Stimulated activated naive B cell treated with anti-CD40 and anti-IgM and Interleukin-4, amounts not matched to agents 10 μg/mL and 1 μg/mL and 100 μg/mL, for 72 hours (primary cell): ENCODE measurements at regions not wholly inside any gene's neighbourhood (a gene's known extent, or its start where the extent isn't known, plus 50 kb on each side); places are given as distances from the start of the nearest gene placed in this dataset.
"Not testable (repeated sequence)": the region's sequence is repeated elsewhere in the genome, so short reads cannot be mapped to it uniquely, and the experiment has no call there.

Experiments
- ATAC-seq, 2 donors: fragments of 150-1000 bp; cut with Tn5 transposase; replicated peaks; 2 replicates each; pipeline ENCODE4 v1.10.0; 2021; ENCODE audit warnings: moderate library complexity in 1 of 2
- DNase-seq: peaks from one replicate; pipeline ENCODE4 v3.0.0; 2021
- H3K27ac Mint-ChIP-seq: one replicate; pipeline ENCODE4 v1.8.0; 2022; ENCODE audit warnings: mild to moderate bottlenecking, mixed read lengths
- H3K27me3 Mint-ChIP-seq, 2 donors: one replicate each; pipeline ENCODE4 v1.8.0; 2022; ENCODE audit warnings: mixed read lengths in 2 of 2
- H3K36me3 Mint-ChIP-seq, 2 donors: one replicate each; pipeline ENCODE4 v1.8.0; 2022; ENCODE audit warnings: mixed read lengths in 2 of 2, mild to moderate bottlenecking in 1 of 2
- H3K4me1 Mint-ChIP-seq, 2 donors: one replicate each; pipeline ENCODE4 v1.8.0; 2022; ENCODE audit warnings: mixed read lengths in 2 of 2, mild to moderate bottlenecking in 1 of 2
- H3K4me3 Mint-ChIP-seq, 2 donors: one replicate each; pipeline ENCODE4 v1.8.0; 2022; ENCODE audit warnings: mild to moderate bottlenecking in 2 of 2, mixed read lengths in 2 of 2, moderate library complexity in 1 of 2
- H3K9me3 Mint-ChIP-seq, 2 donors: one replicate each; pipeline ENCODE4 v1.8.0; 2022; ENCODE audit warnings: mixed read lengths in 2 of 2, mild to moderate bottlenecking in 1 of 2

DNA sequence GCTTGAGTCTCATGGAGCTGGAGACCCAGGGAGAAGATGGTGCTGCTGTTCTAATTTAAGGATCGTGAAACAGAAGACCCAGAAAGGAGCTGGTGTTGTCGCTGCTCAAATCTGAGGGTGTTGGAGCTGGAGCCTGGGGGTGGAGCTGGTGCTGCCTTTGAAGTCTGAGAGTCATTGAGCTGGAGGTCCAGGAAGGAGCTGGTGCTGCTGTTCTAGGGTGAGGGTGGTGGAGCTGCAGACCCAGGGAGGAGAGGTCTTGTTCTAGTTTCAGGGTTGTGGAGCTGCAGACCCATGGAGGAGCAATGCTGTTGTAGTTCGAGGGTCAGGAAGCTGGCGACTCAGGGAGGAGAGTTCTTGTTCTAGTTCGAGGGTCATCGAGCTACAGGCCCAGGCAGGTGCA, 84.1 kb upstream of the ZNF479 start:
- Mint-ChIP-seq H3K27me3 (no peaks in the 10 kb centered on the region), H3K4me3 (no peak overlapping the region), H3K27ac (no peak overlapping the region), H3K36me3 (peaks cover 12 to 16% of the 10 kb centered on the region in 2 donors), H3K9me3 (peaks cover 54 to 55% of the 10 kb centered on the region in 2 donors), H3K4me1 (no peaks in the 10 kb centered on the region)
- no peak for ATAC-seq
- DNase-seq, result no peak

DNA sequence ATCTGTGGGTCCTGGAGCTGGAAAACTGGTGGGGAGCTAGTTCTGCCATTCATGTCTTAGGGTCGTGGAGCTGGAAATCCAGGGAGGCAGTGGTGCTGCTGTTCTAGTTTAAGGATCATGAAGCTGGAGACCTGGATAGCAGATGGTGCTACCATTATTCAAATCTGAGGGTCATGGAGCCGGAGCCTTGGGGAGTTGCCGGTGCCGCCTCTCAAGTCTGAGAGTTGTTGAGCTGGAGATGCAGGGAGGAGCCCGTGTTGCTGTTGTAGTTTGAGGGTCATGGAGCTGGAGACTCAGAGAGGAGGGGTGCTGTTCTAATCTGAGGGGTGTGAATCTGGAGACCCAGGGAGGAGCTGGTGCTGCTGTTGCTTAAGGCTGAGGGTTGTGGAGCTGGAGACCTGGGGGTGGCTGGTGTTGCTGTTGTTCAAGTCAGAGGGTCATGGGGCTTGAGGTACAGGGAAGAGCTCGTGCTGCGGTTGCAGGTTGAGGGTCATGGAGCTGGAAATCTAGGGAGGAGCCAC, 86.0 kb upstream of the ZNF479 start:
- H3K4me3 Mint-ChIP-seq, result no peak overlapping the region
- H3K9me3 Mint-ChIP-seq, result peaks cover 55 to 60% of the 10 kb centered on the region in 2 donors
- H3K27ac Mint-ChIP-seq, result no peak overlapping the region
- no peaks in the 10 kb centered on the region for H3K27me3 Mint-ChIP-seq
- DNase-seq, result no peak
- H3K36me3 Mint-ChIP-seq, result peaks cover 12 to 16% of the 10 kb centered on the region in 2 donors
- no peak for ATAC-seq
- H3K4me1 Mint-ChIP-seq, result no peaks in the 10 kb centered on the region

DNA sequence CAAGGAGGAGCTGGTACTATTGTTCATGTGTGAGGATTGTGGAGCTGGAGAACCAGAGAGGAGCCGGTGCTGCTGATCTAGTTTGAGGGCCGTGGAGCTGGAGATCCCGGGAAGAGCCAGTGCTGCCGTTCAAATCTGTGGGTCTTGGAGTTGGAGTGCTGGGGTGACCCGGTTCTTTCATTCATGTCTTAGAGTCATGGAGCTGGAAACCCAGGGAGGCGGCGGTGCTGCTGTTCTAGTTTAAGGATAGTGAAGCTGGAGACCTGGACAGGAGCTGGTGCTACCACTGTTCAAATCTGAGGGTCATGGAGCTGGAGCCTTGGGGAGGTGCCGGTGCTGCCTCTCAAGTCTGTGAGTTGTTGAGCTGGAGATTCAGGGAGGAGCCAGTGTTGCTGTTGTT, 88.5 kb upstream of the ZNF479 start:
- DNase-seq (no peak), ATAC-seq (no peak)
- H3K27me3 Mint-ChIP-seq, result no peaks in the 10 kb centered on the region
- peaks cover 12 to 17% of the 10 kb centered on the region in 2 donors for H3K36me3 Mint-ChIP-seq
- peaks cover 54 to 57% of the 10 kb centered on the region in 2 donors for H3K9me3 Mint-ChIP-seq
- no peak overlapping the region for H3K27ac Mint-ChIP-seq
- H3K4me3 Mint-ChIP-seq, result no peak overlapping the region
- no peaks in the 10 kb centered on the region for H3K4me1 Mint-ChIP-seq

DNA sequence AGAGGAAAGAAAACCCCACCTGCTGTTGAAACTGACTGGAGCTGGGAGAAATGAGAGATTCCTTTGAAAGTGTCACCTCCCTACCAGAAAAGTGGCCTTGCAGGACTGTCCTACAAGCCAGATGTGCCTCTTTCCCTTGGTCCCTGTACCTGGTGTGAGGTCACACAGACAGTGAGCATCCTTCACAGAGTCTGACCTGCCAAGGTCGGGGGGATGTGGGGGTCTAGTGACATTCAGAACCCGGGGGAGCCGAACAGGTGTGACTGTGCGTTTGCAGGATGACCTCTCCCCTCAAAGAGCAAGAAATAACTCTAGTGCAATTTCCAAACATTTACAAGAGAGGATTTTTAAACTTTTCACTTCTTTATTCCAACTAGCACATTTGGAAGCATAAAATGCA, 93.4 kb upstream of the ZNF479 start:
- H3K36me3 Mint-ChIP-seq, result peaks cover 0 to 2% of the 10 kb centered on the region in 2 donors
- no peaks in the 10 kb centered on the region for H3K4me1 Mint-ChIP-seq
- no peaks in the 10 kb centered on the region for H3K27me3 Mint-ChIP-seq
- no peak for ATAC-seq
- DNase-seq, result no peak
- H3K9me3 Mint-ChIP-seq, result peaks cover 25 to 33% of the 10 kb centered on the region in 2 donors
- H3K27ac Mint-ChIP-seq, result no peak overlapping the region
- H3K4me3 Mint-ChIP-seq, result no peak overlapping the region

DNA sequence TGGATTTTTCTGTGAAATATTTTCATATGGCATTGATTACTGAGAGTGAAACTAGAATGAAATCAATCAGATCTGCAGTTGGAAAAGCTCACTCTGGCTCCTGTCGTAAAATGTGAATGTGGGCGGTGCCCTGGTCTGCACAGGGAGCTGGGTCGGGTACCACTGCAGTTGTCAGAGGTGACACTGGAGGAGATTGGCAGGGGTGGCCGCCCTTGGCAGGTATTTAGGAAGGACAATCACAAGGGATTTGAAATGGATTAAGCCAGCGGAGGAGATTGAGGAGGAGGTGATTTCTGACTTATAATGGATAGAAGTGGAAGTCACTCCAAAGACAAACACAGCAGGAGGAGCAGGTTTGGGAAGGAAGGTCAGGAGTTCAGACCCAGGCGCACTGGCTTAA, 109.0 kb upstream of the ZNF479 start:
- DNase-seq, H3K27ac Mint-ChIP-seq, ATAC-seq, H3K4me3 Mint-ChIP-seq, H3K36me3 Mint-ChIP-seq, H3K27me3 Mint-ChIP-seq, H3K4me1 Mint-ChIP-seq: not testable (repeated sequence)
- H3K9me3 Mint-ChIP-seq, result peaks cover 36 to 41% of the 10 kb centered on the region in 2 donors

DNA sequence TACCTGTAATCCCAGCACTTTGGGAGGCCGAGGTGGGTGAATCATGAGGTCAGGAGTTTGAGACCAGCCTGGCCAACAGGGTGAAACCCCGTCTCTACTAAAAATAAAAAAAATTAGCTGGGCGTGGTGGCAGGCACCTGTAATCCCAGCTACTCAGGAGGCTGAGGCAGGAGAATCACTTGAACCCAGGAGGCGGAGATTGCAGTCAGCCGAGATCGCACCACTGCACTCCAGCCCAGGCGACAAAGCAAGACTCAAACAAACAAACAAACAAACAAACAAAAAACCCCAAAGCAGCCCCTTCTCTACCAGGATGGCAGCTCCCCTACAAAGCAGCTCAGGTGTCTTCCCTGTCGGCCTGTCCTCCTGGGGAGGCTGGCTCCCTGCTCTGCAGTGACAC, 111.3 kb upstream of the ZNF479 start:
- H3K27ac Mint-ChIP-seq, H3K4me1 Mint-ChIP-seq, H3K27me3 Mint-ChIP-seq, H3K36me3 Mint-ChIP-seq, H3K4me3 Mint-ChIP-seq, DNase-seq, ATAC-seq: not testable (repeated sequence)
- peaks cover 38 to 45% of the 10 kb centered on the region in 2 donors for H3K9me3 Mint-ChIP-seq

DNA sequence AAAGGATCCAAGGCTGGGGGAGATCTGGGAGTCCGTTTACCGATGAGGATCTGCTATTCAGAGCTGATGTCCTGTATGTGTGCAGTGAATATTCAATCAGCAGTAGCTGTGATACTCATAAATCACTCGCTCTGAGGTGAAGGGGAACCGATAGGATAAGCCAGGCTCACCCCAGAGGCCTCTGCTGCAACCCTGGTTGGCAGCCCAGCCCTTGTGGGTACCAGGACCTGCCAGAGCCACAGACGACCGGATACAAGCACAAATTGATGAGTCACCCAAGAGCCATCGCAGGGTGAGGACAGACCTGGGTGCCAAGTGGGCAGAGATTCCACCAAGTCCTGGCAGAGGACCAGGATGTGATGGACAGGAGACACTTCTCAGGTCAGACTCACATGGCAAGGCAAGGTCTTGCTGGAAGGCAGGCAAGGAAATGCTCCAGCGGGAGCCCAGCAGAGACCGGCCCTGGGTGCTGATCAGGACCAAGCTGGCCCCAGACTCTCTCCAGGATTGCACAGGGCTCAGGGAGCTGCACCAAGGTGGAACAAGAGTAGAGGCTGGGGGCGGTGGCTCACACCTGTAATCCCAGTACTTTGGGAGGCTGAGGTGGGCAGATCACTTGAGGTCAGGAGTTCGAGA, 112.2 kb upstream of the ZNF479 start:
- H3K36me3 Mint-ChIP-seq, ATAC-seq, DNase-seq, H3K4me3 Mint-ChIP-seq, H3K27ac Mint-ChIP-seq, H3K27me3 Mint-ChIP-seq, H3K4me1 Mint-ChIP-seq: not testable (repeated sequence)
- H3K9me3 Mint-ChIP-seq, result peaks cover 36 to 41% of the 10 kb centered on the region in 2 donors

DNA sequence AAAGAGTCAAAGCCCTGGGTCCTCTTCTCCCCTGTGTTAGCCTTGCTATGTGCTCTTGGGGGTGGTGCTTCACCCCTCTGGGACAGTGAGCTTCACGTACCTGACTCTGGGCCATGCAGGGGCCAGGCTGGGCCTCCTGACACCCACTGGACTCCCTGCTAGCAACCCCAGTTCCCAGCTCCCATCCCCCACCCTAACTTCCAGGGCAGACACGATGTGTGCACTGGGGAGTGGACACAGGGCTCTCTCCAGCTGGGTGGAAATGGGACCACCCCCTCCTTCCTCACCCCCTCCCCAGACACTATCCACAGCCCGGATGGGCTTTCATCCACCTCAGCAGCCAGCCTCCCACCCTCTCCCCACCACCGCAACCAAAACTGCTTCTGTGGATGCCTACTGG, 113.0 kb upstream of the ZNF479 start:
- Mint-ChIP-seq H3K36me3 (peaks cover 6 to 7% of the 10 kb centered on the region in 2 donors), H3K9me3 (peaks cover 36 to 41% of the 10 kb centered on the region in 2 donors)

DNA sequence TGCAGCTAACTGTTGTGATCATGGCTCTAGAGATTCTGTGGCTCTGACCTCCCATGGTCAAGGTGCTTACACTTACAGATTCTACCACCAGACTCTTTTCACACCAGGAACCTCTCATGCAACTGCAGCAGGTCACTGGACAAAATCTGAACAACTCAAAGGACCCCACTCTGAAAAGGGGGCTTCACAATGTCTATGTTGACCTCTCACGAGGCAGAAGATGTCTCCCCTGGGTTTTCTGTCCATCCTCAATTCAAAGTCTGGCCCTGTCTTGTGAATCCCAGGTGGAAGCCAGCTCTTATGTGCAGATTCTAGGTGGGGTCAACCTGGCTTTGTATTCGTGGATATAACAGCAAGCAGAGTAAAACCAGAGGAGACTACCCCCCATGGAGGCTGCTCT, 118.6 kb upstream of the ZNF479 start:
- peaks cover 20 to 22% of the 10 kb centered on the region in 2 donors for H3K9me3 Mint-ChIP-seq
- no peak overlapping the region for H3K27ac Mint-ChIP-seq
- peaks cover 3% of the 10 kb centered on the region in 2 donors for H3K36me3 Mint-ChIP-seq
- no peak overlapping the region for H3K4me3 Mint-ChIP-seq
- no peak for DNase-seq
- no peak for ATAC-seq
- no peaks in the 10 kb centered on the region for H3K4me1 Mint-ChIP-seq
- H3K27me3 Mint-ChIP-seq, result no peaks in the 10 kb centered on the region

More for the DNA sequence above, 113.0 kb upstream of the ZNF479 start:
- no peaks in the 10 kb centered on the region for H3K27me3 Mint-ChIP-seq
- H3K27ac Mint-ChIP-seq, result no peak overlapping the region
- ATAC-seq (no peak), DNase-seq (no peak)
- no peaks in the 10 kb centered on the region for H3K4me1 Mint-ChIP-seq
- no peak overlapping the region for H3K4me3 Mint-ChIP-seq

DNA sequence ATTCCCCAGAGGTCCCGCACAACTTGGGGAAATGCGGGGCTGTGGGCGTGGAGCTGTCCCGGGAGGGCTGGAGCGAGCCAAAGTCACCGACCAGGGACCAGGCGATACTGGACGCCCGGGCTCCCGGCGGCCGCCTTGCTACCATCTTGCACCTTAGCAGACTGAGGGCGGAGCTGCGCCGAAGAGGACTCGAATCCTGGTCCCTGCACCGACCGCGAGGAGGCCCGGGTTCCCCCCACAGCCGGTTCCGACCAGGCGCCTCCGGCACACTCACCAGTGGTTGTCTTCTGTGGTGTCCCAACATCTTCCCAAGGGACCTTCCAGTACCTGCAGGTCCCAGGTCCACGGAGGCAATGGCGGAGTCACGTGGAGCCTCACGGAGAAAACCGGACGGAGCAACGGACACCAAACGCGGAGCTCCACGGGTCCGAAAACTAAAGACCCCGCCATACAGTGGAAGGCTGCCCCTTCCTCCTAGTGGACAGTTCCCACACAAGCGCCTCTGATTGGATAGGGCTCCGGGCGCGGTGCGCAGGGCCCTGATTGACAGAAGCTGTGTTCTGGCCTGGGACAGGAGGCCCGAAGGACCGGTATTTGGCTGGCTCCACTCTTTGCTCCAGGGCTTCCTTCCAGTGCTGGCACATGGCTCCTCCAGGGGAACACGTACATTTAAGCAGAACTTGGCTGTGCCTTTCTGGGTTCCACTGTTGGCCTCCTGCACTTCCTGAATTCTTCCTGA, 124.6 kb upstream of the ZNF479 start:
- no peaks in the 10 kb centered on the region for H3K36me3 Mint-ChIP-seq
- H3K27ac Mint-ChIP-seq, result no peak overlapping the region
- no peaks in the 10 kb centered on the region for H3K4me1 Mint-ChIP-seq
- H3K4me3 Mint-ChIP-seq, result no peak overlapping the region
- H3K9me3 Mint-ChIP-seq, result peaks cover 5 to 9% of the 10 kb centered on the region in 2 donors
- DNase-seq, result no peak
- no peaks in the 10 kb centered on the region for H3K27me3 Mint-ChIP-seq
- no peak for ATAC-seq

DNA sequence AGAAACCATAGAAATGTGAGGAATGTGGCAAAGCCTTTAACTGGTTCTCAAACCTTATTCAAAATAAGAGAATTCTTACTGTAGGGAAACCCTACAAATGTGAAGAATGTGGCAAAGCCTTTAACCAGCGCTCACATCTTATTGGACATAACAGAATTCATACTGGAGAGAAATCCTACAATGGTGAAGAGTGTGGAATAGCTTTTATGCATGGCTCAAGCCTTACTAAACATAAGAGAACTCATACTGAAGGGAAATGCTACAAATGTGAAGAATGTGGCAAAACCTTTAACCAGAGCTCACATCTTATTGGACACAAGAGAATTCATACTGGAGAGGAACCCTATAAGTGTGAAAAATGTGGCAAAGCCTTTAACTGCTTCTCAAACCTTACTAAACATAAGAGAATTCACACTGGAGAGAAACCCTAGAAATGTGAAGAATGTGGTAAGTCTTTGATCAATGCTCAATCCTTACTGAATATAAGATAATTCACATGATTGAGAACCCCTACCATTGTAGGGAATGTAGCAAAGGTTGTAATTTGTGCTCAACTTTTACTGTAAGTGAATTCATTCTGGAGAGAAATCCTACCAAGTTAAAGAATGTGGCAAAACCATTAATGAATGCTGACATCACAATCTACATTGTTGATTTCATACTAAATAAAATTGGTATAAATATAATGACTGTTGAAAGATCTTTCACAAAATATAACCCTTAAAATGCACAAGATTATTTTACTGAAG, 142.5 kb upstream of the ZNF479 start:
- DNase-seq (no peak), ATAC-seq (no peak)
- Mint-ChIP-seq H3K36me3 (peaks cover 0 to 2% of the 10 kb centered on the region in 2 donors), H3K4me3 (no peak overlapping the region), H3K4me1 (no peaks in the 10 kb centered on the region), H3K27me3 (no peaks in the 10 kb centered on the region), H3K9me3 (peaks cover 32 to 46% of the 10 kb centered on the region in 2 donors), H3K27ac (no peak overlapping the region)

DNA sequence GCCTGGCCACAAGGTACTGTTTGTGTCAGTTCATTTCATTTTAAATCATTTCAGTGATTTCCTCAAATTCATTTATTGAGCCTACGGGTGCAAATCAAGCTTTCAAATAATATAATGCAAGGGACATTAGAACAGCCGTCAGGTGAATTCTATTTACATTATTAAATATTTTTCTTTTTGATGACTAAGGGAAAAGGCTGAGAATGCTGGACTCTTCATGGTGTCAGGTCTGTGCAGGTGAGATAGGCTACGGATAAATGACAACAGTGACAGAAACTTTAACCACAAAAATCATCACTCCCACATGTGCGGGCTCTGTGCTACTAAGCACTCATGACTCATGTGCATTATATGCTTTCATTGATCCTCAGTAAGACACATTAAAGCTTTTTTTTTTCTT, 149.2 kb upstream of the ZNF716 start:
- H3K4me3 Mint-ChIP-seq, result no peak overlapping the region
- no peak for ATAC-seq
- no peaks in the 10 kb centered on the region for H3K36me3 Mint-ChIP-seq
- peaks cover 11 to 14% of the 10 kb centered on the region in 2 donors for H3K9me3 Mint-ChIP-seq
- no peaks in the 10 kb centered on the region for H3K4me1 Mint-ChIP-seq
- H3K27me3 Mint-ChIP-seq, result no peaks in the 10 kb centered on the region
- no peak for DNase-seq
- H3K27ac Mint-ChIP-seq, result no peak overlapping the region

DNA sequence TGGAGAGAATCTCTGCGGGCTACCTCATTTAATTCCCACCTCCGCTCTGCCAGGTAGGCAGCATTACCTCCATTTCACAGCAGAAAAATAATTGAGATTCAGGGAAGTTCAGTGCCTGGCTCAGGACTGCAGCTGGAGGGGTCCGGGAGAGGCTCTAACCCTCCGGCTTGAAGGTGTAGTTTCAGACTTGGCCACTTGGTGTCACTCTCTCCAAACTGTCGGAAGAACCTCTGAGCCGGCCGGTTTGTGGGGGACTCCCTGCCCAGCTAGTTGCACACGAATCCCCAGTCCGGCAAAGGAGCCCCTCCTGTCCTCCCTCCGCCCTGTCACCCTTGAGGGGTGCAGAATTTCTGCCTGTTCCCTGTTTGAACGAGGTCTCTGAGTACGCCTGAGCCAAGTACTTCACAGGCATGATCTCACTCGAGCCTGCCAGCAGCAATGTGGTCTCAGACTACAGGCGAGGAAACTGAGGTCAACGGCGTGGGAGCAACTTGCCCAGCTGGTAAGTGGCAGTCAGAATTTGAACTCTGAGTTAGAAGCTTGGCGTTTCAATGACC, 144.7 kb upstream of the ZNF716 start:
- Mint-ChIP-seq H3K9me3 (peaks cover 12 to 22% of the 10 kb centered on the region in 2 donors), H3K27me3 (no peaks in the 10 kb centered on the region), H3K27ac (no peak overlapping the region), H3K4me1 (no peaks in the 10 kb centered on the region), H3K4me3 (no peak overlapping the region), H3K36me3 (no peaks in the 10 kb centered on the region)
- no peak for DNase-seq
- peak; percentile 36 to 44 for ATAC-seq

DNA sequence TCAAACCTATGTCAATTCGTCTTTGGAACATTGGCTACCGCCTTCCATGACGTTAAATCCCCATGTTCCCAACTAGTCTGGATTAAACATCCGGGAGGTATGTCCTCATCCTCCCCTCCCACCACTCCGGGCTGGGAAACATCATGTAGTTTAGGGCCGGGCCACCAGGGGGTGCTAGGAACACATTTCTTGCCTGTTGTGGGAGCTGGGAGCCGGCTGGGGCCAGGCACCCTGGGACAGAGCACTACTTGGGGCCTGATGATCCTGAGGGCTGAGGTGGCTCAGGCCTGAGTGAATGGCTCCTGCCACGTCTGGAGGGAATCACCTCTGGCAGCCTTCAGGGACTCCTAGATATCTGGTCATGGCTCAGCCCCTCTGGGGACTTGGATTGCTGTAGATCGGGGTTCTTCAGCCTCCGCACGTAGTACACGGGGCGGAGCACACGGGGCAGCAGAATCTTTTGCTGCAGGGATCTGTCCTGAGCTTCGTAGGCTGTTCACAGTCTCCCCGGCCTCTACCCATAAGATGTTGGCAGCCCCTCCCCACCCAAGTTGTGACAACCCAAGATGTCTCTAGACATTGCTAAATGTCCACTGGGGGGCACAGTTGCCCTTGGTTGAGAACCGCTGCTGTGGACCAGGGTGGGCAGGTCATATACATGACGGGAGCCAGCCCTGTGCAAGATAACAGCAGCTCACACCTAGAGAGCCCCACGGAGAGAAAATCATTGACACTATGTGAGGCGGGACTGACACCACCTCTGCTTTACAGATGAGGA, 141.2 kb upstream of the ZNF716 start:
- no peak overlapping the region for H3K27ac Mint-ChIP-seq
- no peak overlapping the region for H3K4me3 Mint-ChIP-seq
- H3K27me3 Mint-ChIP-seq, result no peaks in the 10 kb centered on the region
- H3K4me1 Mint-ChIP-seq, result no peaks in the 10 kb centered on the region
- peaks cover 5 to 18% of the 10 kb centered on the region in 2 donors for H3K9me3 Mint-ChIP-seq
- ATAC-seq (no peak), DNase-seq (no peak)
- H3K36me3 Mint-ChIP-seq, result no peaks in the 10 kb centered on the region
